K562 (cell line): ENCODE measurements at regions not wholly inside any gene's neighbourhood (a gene's known extent, or its start where the extent isn't known, plus 50 kb on each side); places are given as distances from the start of the nearest gene placed in this dataset.

ENCODE experiments used
- ATAC-seq: fragments of 200-7000 bp; cut with Tn5 transposase; 3 replicates; pipeline ENCODE4 v1.9.1; 2020; ENCODE audit warnings: moderate library complexity
- BruUV-seq: library from RNA; stranded (reverse); fragments of 400-500 nt; replicated peaks from 2 replicates; lab custom pipeline; 2021; lab: Mats Ljungman, UMichigan
- CTCF ChIA-PET: fragments of 300-600 bp; formaldehyde crosslinking; extraction: SDS; loops from one replicate; lab custom pipeline; 2021; ENCODE audit warnings: low intra/inter-chr PET ratio; lab: Yijun Ruan, JAX
- POLR2A ChIA-PET: fragments of 300-600, 350-650 bp; sonication (Branson Sonifier 250); formaldehyde crosslinking; extraction: SDS; loops from one replicate; lab custom pipeline; 2021; ENCODE audit warnings: antibody characterized with exemption, inconsistent platforms; lab: Yijun Ruan, JAX
- DNase-seq, 4 experiments: peaks; one replicate each; pipeline versions ENCODE4 v3.0.0 to v3.0.0-alpha.2; 2011 to 2018; ENCODE audit warnings: low spot score in 3 of 4, mixed read lengths in 3 of 4; ENCODE audit errors: extremely low read depth in 1 of 4
- FAIRE-seq: peaks from 2 replicates; lab custom pipeline; 2011; peaks lifted over from hg19 to GRCh38; lab: Jason Lieb, UNC
- H2AFZ ChIP-seq: 2 replicates; pipeline ENCODE4 v1.6.0; 2011; ENCODE audit warnings: low read depth, low read length, control low read depth, inconsistent platforms
- H3K27ac ChIP-seq: fragments of 200-600 bp; 3 replicates; pipeline ENCODE4 v1.8.0; 2011; ENCODE audit warnings: low read depth, mild to moderate bottlenecking, control low read depth, inconsistent platforms, low read length, moderate library complexity, mixed read lengths; ENCODE audit errors: extremely low read depth
- H3K27me3 ChIP-seq, 2 experiments: fragments of 300-600 bp in 1 of 2; 2 replicates in 1 of 2; 3 replicates in 1 of 2; pipeline versions ENCODE4 v1.6.0 to v1.8.0; 2011; ENCODE audit warnings: inconsistent platforms in 2 of 2, low read length in 2 of 2, mild to moderate bottlenecking in 1 of 2, mixed read lengths in 1 of 2, moderate library complexity in 1 of 2; ENCODE audit not compliant: control insufficient read depth in 2 of 2, insufficient read depth in 2 of 2
- H3K36me3 ChIP-seq: fragments of 300-600 bp; 3 replicates; pipeline ENCODE4 v1.8.0; 2011; ENCODE audit warnings: mild to moderate bottlenecking, low read length, inconsistent platforms; ENCODE audit not compliant: control insufficient read depth, insufficient read depth
- H3K4me1 ChIP-seq, 2 experiments: fragments of 200-600 bp in 1 of 2; replicated peaks in 1 of 2; 2 replicates in 1 of 2; 3 replicates in 1 of 2; pipeline versions ENCODE4 v1.5.1 to v1.8.0; 2011; ENCODE audit warnings: inconsistent platforms in 2 of 2, low read length in 2 of 2, mild to moderate bottlenecking in 1 of 2, mixed read lengths in 1 of 2, moderate library complexity in 1 of 2; ENCODE audit not compliant: control insufficient read depth in 2 of 2, insufficient read depth in 2 of 2
- H3K4me2 ChIP-seq: 2 replicates; pipeline ENCODE4 v1.6.1; 2011; ENCODE audit warnings: low read length, control low read depth, inconsistent platforms, mixed read lengths; ENCODE audit not compliant: insufficient read depth
- H3K4me3 ChIP-seq: fragments of 200-600 bp; sonication (generic), shearing (Covaris generic); 2 replicates; pipeline ENCODE4 v1.5.1; 2016; ENCODE audit warnings: control low read depth, inconsistent platforms
- H3K79me2 ChIP-seq: fragments of 200-600 bp; 3 replicates; pipeline ENCODE4 v1.8.0; 2011; ENCODE audit warnings: low read length, inconsistent platforms; ENCODE audit not compliant: control insufficient read depth, insufficient read depth
- H3K9ac ChIP-seq, 2 experiments: 2 replicates each; pipeline versions ENCODE4 v1.6.0 to v1.6.1; 2011; ENCODE audit warnings: low read depth in 2 of 2, low read length in 2 of 2, control low read depth in 1 of 2, inconsistent platforms in 1 of 2, mild to moderate bottlenecking in 1 of 2, mixed read lengths in 1 of 2; ENCODE audit not compliant: insufficient read depth in 1 of 2
- H3K9me1 ChIP-seq: one replicate; pipeline ENCODE4 v1.6.0; 2011; ENCODE audit warnings: inconsistent platforms, mild to moderate bottlenecking, low read length, moderate library complexity; ENCODE audit not compliant: control insufficient read depth, insufficient read depth
- H3K9me3 ChIP-seq: replicated peaks from 2 replicates; pipeline ENCODE4 v1.5.1; 2011; ENCODE audit warnings: low read depth, low read length, inconsistent platforms; ENCODE audit not compliant: control insufficient read depth, insufficient read depth
- H4K20me1 ChIP-seq: replicated peaks from 2 replicates; pipeline ENCODE4 v1.6.1; 2011; ENCODE audit warnings: low read length, inconsistent platforms, mixed read lengths; ENCODE audit not compliant: control insufficient read depth, insufficient read depth
- EWSR1 ChIP-seq: fragments of 450-650 bp; IDR thresholded peaks from 2 replicates; pipeline ENCODE4 v1.6.1; 2018; ENCODE audit warnings: borderline replicate concordance, mild to moderate bottlenecking, low read depth, moderate library complexity; ENCODE audit not compliant: partially characterized antibody
- RAD51 ChIP-seq: fragments of 450-650 bp; IDR thresholded peaks from 2 replicates; pipeline ENCODE4 v1.7.1; 2016; ENCODE audit warnings: low read depth, mild to moderate bottlenecking, borderline replicate concordance
- SRF ChIP-seq, 2 experiments: fragments of 250-450, 450-650 bp in 1 of 2; sonication (Bioruptor Pico) in 1 of 2; sonication (generic) in 1 of 2; formaldehyde crosslinking; IDR thresholded peaks; 2 replicates each; pipeline versions ENCODE4 v1.5.0 to v1.5.1; 2020 to 2022; ENCODE audit warnings: mild to moderate bottlenecking in 1 of 2, missing genetic modification reagents in 1 of 2
- ZFP36 ChIP-seq: fragments of 150-350 bp; IDR thresholded peaks from 2 replicates; pipeline ENCODE4 v1.6.1; 2018; ENCODE audit warnings: low read length, low read depth; ENCODE audit not compliant: partially characterized antibody
- WGBS: fragments of 100-300 bp; shearing (Covaris generic); methylation state at CpG from one replicate; pipeline ENCODE4 v1.1.6; 2016; ENCODE audit warnings: low coverage, mixed read lengths; ENCODE audit not compliant: insufficient coverage; ENCODE audit errors: missing lambda C conversion rate; 5-methylcytosine and 5-hydroxymethylcytosine counted together
- in situ Hi-C: fragments of 300-500 bp; cut with MboI; formaldehyde crosslinking; loops from 4 replicates; pipeline ENCODE4 v1.15.0; 2018; ENCODE audit warnings: inconsistent platforms, mixed read lengths
- intact Hi-C: fragments of 100-400 bp; cut with micrococcal nuclease; formaldehyde crosslinking; loops from 2 replicates; pipeline ENCODE4 v1.14.2; 2022
- TF ChIP-seq, protein P1 (sequence below): sonication (generic); formaldehyde crosslinking; IDR thresholded peaks from 2 replicates; pipeline ENCODE4 v1.8.1; 2022; ENCODE audit warnings: missing genetic modification reagents
- TF ChIP-seq, protein P2 (sequence below): fragments of 450-650 bp; IDR thresholded peaks from 2 replicates; pipeline ENCODE4 v1.6.1; 2016; ENCODE audit warnings: low read depth

DNA sequence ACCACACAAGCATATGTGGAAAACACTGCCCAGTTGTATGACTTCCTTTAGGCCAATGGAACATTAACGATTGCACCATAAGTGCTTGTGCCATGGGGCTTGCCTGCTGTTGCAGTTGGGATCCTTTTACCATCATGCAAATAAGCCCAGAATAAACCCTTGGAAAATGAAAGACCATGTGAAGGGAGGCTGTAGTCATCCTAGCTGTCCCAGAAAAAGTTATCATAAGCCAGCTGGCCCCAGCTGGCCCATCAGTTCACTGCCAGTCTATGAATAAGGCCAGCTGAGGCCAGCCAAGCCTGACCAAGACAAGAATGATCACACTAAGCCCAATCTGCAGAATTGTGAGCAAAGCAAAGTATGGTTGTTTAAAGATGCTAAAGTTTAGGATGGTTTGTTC lies 253.9 kb upstream of the ARHGAP20 start:
- no TSS peak for BruUV-seq
- in situ Hi-C loops (no loop called here), intact Hi-C loops (no loop called here)
- no peak for TF ChIP-seq ZFP36
- TF ChIP-seq RAD51 = no peak
- TF ChIP-seq, protein P1, sequence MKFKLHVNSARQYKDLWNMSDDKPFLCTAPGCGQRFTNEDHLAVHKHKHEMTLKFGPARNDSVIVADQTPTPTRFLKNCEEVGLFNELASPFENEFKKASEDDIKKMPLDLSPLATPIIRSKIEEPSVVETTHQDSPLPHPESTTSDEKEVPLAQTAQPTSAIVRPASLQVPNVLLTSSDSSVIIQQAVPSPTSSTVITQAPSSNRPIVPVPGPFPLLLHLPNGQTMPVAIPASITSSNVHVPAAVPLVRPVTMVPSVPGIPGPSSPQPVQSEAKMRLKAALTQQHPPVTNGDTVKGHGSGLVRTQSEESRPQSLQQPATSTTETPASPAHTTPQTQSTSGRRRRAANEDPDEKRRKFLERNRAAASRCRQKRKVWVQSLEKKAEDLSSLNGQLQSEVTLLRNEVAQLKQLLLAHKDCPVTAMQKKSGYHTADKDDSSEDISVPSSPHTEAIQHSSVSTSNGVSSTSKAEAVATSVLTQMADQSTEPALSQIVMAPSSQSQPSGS = no peak
- TF ChIP-seq EWSR1 = no peak
- TF ChIP-seq SRF (CRISPR knock-in tag; IDR thresholded peaks at IDR 0.05) = no peak
- TF ChIP-seq, protein P2, sequence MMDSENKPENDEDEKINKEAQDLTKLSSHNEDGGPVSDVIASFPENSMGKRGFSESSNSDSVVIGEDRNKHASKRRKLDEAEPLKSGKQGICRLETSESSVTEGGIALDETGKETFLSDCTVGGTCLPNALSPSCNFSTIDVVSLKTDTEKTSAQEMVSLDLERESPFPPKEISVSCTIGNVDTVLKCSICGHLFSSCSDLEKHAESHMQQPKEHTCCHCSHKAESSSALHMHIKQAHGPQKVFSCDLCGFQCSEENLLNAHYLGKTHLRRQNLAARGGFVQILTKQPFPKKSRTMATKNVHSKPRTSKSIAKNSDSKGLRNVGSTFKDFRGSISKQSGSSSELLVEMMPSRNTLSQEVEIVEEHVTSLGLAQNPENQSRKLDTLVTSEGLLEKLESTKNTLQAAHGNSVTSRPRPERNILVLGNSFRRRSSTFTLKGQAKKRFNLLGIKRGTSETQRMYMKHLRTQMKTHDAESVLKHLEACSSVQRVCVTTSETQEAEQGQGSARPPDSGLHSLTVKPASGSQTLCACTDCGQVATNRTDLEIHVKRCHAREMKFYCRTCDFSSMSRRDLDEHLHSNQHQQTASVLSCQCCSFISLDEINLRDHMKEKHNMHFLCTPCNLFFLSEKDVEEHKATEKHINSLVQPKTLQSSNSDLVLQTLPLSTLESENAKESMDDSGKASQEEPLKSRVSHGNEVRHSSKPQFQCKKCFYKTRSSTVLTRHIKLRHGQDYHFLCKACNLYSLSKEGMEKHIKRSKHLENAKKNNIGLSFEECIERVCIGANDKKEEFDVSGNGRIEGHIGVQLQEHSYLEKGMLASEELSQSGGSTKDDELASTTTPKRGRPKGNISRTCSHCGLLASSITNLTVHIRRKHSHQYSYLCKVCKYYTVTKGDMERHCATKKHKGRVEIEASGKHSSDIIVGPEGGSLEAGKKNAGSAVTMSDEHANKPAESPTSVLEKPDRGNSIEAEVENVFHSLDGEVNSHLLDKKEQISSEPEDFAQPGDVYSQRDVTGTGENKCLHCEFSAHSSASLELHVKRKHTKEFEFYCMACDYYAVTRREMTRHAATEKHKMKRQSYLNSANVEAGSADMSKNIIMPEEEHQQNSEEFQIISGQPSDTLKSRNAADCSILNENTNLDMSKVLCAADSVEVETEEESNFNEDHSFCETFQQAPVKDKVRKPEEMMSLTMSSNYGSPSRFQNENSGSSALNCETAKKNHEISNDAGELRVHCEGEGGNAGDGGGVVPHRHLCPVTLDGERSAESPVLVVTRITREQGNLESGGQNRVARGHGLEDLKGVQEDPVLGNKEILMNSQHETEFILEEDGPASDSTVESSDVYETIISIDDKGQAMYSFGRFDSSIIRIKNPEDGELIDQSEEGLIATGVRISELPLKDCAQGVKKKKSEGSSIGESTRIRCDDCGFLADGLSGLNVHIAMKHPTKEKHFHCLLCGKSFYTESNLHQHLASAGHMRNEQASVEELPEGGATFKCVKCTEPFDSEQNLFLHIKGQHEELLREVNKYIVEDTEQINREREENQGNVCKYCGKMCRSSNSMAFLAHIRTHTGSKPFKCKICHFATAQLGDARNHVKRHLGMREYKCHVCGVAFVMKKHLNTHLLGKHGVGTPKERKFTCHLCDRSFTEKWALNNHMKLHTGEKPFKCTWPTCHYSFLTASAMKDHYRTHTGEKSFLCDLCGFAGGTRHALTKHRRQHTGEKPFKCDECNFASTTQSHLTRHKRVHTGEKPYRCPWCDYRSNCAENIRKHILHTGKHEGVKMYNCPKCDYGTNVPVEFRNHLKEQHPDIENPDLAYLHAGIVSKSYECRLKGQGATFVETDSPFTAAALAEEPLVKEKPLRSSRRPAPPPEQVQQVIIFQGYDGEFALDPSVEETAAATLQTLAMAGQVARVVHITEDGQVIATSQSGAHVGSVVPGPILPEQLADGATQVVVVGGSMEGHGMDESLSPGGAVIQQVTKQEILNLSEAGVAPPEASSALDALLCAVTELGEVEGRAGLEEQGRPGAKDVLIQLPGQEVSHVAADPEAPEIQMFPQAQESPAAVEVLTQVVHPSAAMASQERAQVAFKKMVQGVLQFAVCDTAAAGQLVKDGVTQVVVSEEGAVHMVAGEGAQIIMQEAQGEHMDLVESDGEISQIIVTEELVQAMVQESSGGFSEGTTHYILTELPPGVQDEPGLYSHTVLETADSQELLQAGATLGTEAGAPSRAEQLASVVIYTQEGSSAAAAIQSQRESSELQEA = no peak
- Histone ChIP-seq H3K4me2 (no peak overlapping the region), H3K79me2 (no peaks in the 10 kb centered on the region), H3K9ac (no peak overlapping the region), H3K27me3 (no peaks in the 10 kb centered on the region), H3K9me1 (no peaks in the 10 kb centered on the region), H3K4me3 (no peak overlapping the region), H3K9me3 (no peaks in the 10 kb centered on the region), H2AFZ (no peak overlapping the region), H4K20me1 (no peaks in the 10 kb centered on the region), H3K4me1 (no peaks in the 10 kb centered on the region), H3K36me3 (no peaks in the 10 kb centered on the region), H3K27ac (no peak overlapping the region)
- WGBS = 0% methylated on average over 1 of the region's 1 CpG
- DNase-seq = no peak
- no peak for FAIRE-seq
- no peak for ATAC-seq
- CTCF ChIA-PET = no interaction called here
- POLR2A ChIA-PET = no interaction called here
